Chondrocyte (in vitro differentiated cells): ENCODE measurements at regions not wholly inside any gene's neighbourhood (a gene's known extent, or its start where the extent isn't known, plus 50 kb on each side); places are given as distances from the start of the nearest gene placed in this dataset.

Source experiments
- DNase-seq: peaks from one replicate; pipeline ENCODE4 v3.0.0; 2021; ENCODE audit warnings: mixed read lengths, low spot score
- H3K27ac Mint-ChIP-seq: one replicate; pipeline ENCODE4 v1.8.0; 2021; ENCODE audit warnings: mild to moderate bottlenecking, moderate library complexity, mixed read lengths; ENCODE audit not compliant: unreplicated experiment
- H3K27me3 Mint-ChIP-seq: 2 replicates; pipeline ENCODE4 v1.8.0; 2021; ENCODE audit warnings: low read depth, mixed read lengths
- H3K36me3 Mint-ChIP-seq: 2 replicates; pipeline ENCODE4 v1.8.0; 2021; ENCODE audit warnings: low read depth, mixed read lengths
- H3K4me1 Mint-ChIP-seq: 2 replicates; pipeline ENCODE4 v1.8.0; 2021; ENCODE audit warnings: low read depth, mild to moderate bottlenecking, mixed read lengths
- H3K4me3 Mint-ChIP-seq: one replicate; pipeline ENCODE4 v1.8.0; 2021; ENCODE audit warnings: mild to moderate bottlenecking, moderate library complexity, mixed read lengths; ENCODE audit not compliant: unreplicated experiment
- H3K9me3 Mint-ChIP-seq: 2 replicates; pipeline ENCODE4 v1.8.0; 2021; ENCODE audit warnings: low read depth, mixed read lengths
- CTCF ChIP-seq: fragments of 200-600 bp; sonication (generic); IDR thresholded peaks from 2 replicates; pipeline ENCODE4 v1.5.0; 2021; ENCODE audit warnings: antibody characterized with exemption, mild to moderate bottlenecking, moderate library complexity

- Mint-ChIP-seq H3K4me1 (no peaks in the 10 kb centered on the region), H3K27me3 (no peaks in the 10 kb centered on the region), H3K4me3 (no peak overlapping the region), H3K27ac (no peak overlapping the region), H3K36me3 (no peaks in the 10 kb centered on the region), H3K9me3 (no peaks in the 10 kb centered on the region)
- no peak for TF ChIP-seq CTCF
- no peak for DNase-seq
Measured at GRCh38 chr11:104547996-104548661, 350.1 kb downstream of the CASP12 start.

- no peak overlapping the region for H3K27ac Mint-ChIP-seq
Measured at GRCh38 chr11:104546501-104546900, 351.8 kb downstream of the CASP12 start.

GRCh38 chr11:104541701-104542100, 356.6 kb downstream of the CASP12 start:
- Mint-ChIP-seq H3K4me3 (no peak overlapping the region), H3K36me3 (no peaks in the 10 kb centered on the region), H3K9me3 (no peaks in the 10 kb centered on the region), H3K27ac (no peak overlapping the region), H3K27me3 (no peaks in the 10 kb centered on the region), H3K4me1 (no peaks in the 10 kb centered on the region)
- DNase-seq: no peak
- no peak for TF ChIP-seq CTCF

More at GRCh38 chr11:104546501-104546900, 351.8 kb downstream of the CASP12 start:
- TF ChIP-seq CTCF: no peak
- Mint-ChIP-seq H3K9me3 (no peaks in the 10 kb centered on the region), H3K36me3 (no peaks in the 10 kb centered on the region), H3K4me1 (no peaks in the 10 kb centered on the region), H3K27me3 (no peaks in the 10 kb centered on the region), H3K4me3 (no peak overlapping the region)
- no peak for DNase-seq

DNA sequence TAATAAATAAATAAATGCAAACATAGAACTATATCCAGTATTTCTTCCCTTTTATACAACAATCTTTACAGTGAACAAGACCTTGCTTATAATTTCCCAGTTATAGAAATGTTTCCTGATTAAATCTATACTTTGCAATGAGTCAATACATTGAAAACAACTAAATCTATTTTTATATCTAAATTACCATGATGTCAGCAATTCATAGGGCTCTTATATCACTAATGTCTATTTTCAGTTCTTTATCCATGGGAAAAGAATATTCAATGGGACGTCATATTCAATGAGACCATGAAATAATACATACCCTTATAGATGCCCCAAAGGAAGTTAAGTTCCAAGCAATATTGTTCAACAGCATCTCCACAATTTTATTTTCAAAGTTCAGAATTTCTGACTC, 359.9 kb downstream of the CASP12 start:
- Mint-ChIP-seq H3K4me3 (no peak overlapping the region), H3K9me3 (no peaks in the 10 kb centered on the region), H3K36me3 (no peaks in the 10 kb centered on the region), H3K27ac (no peak overlapping the region), H3K27me3 (no peaks in the 10 kb centered on the region), H3K4me1 (peaks cover 2% of the 10 kb centered on the region)
- no peak for DNase-seq
- no peak for TF ChIP-seq CTCF

- no peaks in the 10 kb centered on the region for H3K27me3 Mint-ChIP-seq
- no peaks in the 10 kb centered on the region for H3K9me3 Mint-ChIP-seq
- no peak overlapping the region for H3K4me3 Mint-ChIP-seq
- no peak for DNase-seq
- TF ChIP-seq CTCF: no peak
- H3K27ac Mint-ChIP-seq: no peak overlapping the region
- H3K4me1 Mint-ChIP-seq: peaks cover 2% of the 10 kb centered on the region
- no peaks in the 10 kb centered on the region for H3K36me3 Mint-ChIP-seq
Measured at GRCh38 chr11:104534278-104534677, 364.0 kb downstream of the CASP12 start.
